ENCODE measurements at regions not wholly inside any gene's neighbourhood (a gene's known extent, or its start where the extent isn't known, plus 50 kb on each side); places are given as distances from the start of the nearest gene placed in this dataset.

GRCh38 chr5:86880785-86881492 lies 263.2 kb downstream of the COX7C start:
- peak; percentile 36 for DNase-seq

- no peak for DNase-seq
These were observed 263.9 kb downstream of the COX7C start for GRCh38 chr5:86881493-86882090.

- DNase-seq = no peak
These were observed 266.9 kb downstream of the COX7C start for GRCh38 chr5:86884608-86885007.

GRCh38 chr5:86885011-86885410 lies 267.3 kb downstream of the COX7C start:
- no peak for DNase-seq

- no peak for DNase-seq
These were observed 267.9 kb downstream of the COX7C start for GRCh38 chr5:86885489-86886230.

- DNase-seq = no peak
These were observed 272.6 kb downstream of the COX7C start for GRCh38 chr5:86890375-86890774.

GRCh38 chr5:86894056-86894455 lies 276.3 kb downstream of the COX7C start:
- DNase-seq = no peak

GRCh38 chr5:86896916-86897315 lies 279.2 kb downstream of the COX7C start:
- no peak for DNase-seq

- DNase-seq = no peak
These were observed 291.9 kb downstream of the COX7C start for GRCh38 chr5:86909418-86910295.

GRCh38 chr5:86917117-86917579 lies 299.4 kb downstream of the COX7C start:
- DNase-seq = peak; percentile 11

GRCh38 chr5:86918246-86918645 lies 300.5 kb downstream of the COX7C start:
- DNase-seq = no peak

- DNase-seq = no peak
These were observed 308.3 kb downstream of the COX7C start for GRCh38 chr5:86926033-86926432.

- DNase-seq = no peak
These were observed 311.5 kb downstream of the COX7C start for GRCh38 chr5:86929123-86929766.

GRCh38 chr5:86951761-86952160 lies 315.9 kb upstream of the RASA1 start:
- DNase-seq = no peak

GRCh38 chr5:86964889-86965288 lies 302.8 kb upstream of the RASA1 start:
- no peak for DNase-seq

- DNase-seq = peak; percentile 3
These were observed 299.4 kb upstream of the RASA1 start for GRCh38 chr5:86968301-86968753.

GRCh38 chr5:86970361-86970760 lies 297.3 kb upstream of the RASA1 start:
- DNase-seq = no peak

GRCh38 chr5:86971034-86971571 lies 296.6 kb upstream of the RASA1 start:
- DNase-seq = no peak

GRCh38 chr5:86974955-86975354 lies 292.7 kb upstream of the RASA1 start:
- DNase-seq = no peak

- DNase-seq = no peak
These were observed 290.5 kb upstream of the RASA1 start for GRCh38 chr5:86977190-86977589.

GRCh38 chr5:86977808-86978207 lies 289.9 kb upstream of the RASA1 start:
- no peak for DNase-seq
